SK-N-SH (cell line): ENCODE measurements at regions not wholly inside any gene's neighbourhood (a gene's known extent, or its start where the extent isn't known, plus 50 kb on each side); places are given as distances from the start of the nearest gene placed in this dataset.

Experiments
- CTCF ChIA-PET: fragments of 300-600, 350-600 bp; formaldehyde crosslinking; extraction: SDS; loops from one replicate; lab custom pipeline; 2021; lab: Yijun Ruan, JAX
- POLR2A ChIA-PET: fragments of 350-600 bp; sonication (Branson Sonifier 250); formaldehyde crosslinking; extraction: SDS; loops from one replicate; lab custom pipeline; 2020; ENCODE audit warnings: antibody characterized with exemption, inconsistent platforms; lab: Yijun Ruan, JAX
- DNase-seq: peaks from one replicate; pipeline ENCODE4 v3.0.0; 2012
- H2AFZ ChIP-seq: fragments of 200-600 bp; sonication (generic); 2 replicates; pipeline ENCODE4 v1.8.1; 2016; ENCODE audit warnings: antibody characterized with exemption, mild to moderate bottlenecking, low read depth
- H3F3A ChIP-seq: fragments of 200-600 bp; sonication (generic); replicated peaks from 2 replicates; pipeline ENCODE3; 2016; ENCODE audit warnings: antibody characterized with exemption, mild to moderate bottlenecking; ENCODE audit not compliant: insufficient read depth
- H3K27ac ChIP-seq, 2 experiments: fragments of 200-500 bp in 1 of 2; fragments of 200-600 bp in 1 of 2; sonication (Bioruptor generic) in 1 of 2; sonication (generic), shearing (Covaris generic) in 1 of 2; 2 replicates each; pipeline versions ENCODE4 v1.5.1 to v1.6.1; 2014 to 2016; ENCODE audit warnings: low read depth in 2 of 2, inconsistent platforms in 1 of 2, low read length in 1 of 2, mild to moderate bottlenecking in 1 of 2, mixed read lengths in 1 of 2
- H3K27me3 ChIP-seq: fragments of 200-600 bp; sonication (generic), shearing (Covaris generic); 2 replicates; pipeline ENCODE4 v1.6.1; 2016; ENCODE audit warnings: mixed run types; ENCODE audit not compliant: insufficient read depth
- H3K36me3 ChIP-seq, 2 experiments: fragments of 200-500 bp in 1 of 2; fragments of 200-600 bp in 1 of 2; sonication (Bioruptor generic) in 1 of 2; sonication (generic) in 1 of 2; replicated peaks in 1 of 2; 2 replicates each; pipeline versions ENCODE3 to v1.5.1; 2014 to 2016; ENCODE audit warnings: low read length in 1 of 2, mild to moderate bottlenecking in 1 of 2; ENCODE audit not compliant: insufficient read depth in 2 of 2, control insufficient read depth in 1 of 2
- H3K4me1 ChIP-seq, 2 experiments: fragments of 200-500 bp in 1 of 2; fragments of 200-600 bp in 1 of 2; sonication (Bioruptor generic) in 1 of 2; sonication (generic), shearing (Covaris generic) in 1 of 2; 2 replicates each; pipeline versions ENCODE4 v1.5.1 to v1.6.1; 2014 to 2016; ENCODE audit warnings: low read depth in 1 of 2, low read length in 1 of 2, mixed run types in 1 of 2; ENCODE audit not compliant: insufficient read depth in 2 of 2, control insufficient read depth in 1 of 2
- H3K4me2 ChIP-seq: fragments of 200-600 bp; sonication (generic), shearing (Covaris generic); 2 replicates; pipeline ENCODE4 v1.6.1; 2017; ENCODE audit warnings: mixed run types
- H3K4me3 ChIP-seq, 2 experiments: fragments of 200-500 bp in 1 of 2; fragments of 200-600 bp in 1 of 2; sonication (Bioruptor generic) in 1 of 2; sonication (generic), shearing (Covaris generic) in 1 of 2; 2 replicates each; pipeline versions ENCODE4 v1.5.1 to v1.8.1; 2014 to 2016; ENCODE audit warnings: low read depth in 2 of 2, inconsistent platforms in 1 of 2, low read length in 1 of 2, mild to moderate bottlenecking in 1 of 2, mixed read lengths in 1 of 2, moderate library complexity in 1 of 2
- H3K79me2 ChIP-seq: fragments of 200-600 bp; sonication (generic); 2 replicates; pipeline ENCODE4 v1.8.1; 2017; ENCODE audit warnings: mild to moderate bottlenecking; ENCODE audit not compliant: insufficient read depth
- H3K9ac ChIP-seq: fragments of 200-600 bp; sonication (generic); 2 replicates; pipeline ENCODE4 v1.6.1; 2017; ENCODE audit warnings: mixed run types
- H3K9me2 ChIP-seq: fragments of 200-600 bp; sonication (generic); 2 replicates; pipeline ENCODE4 v1.6.1; 2017; ENCODE audit warnings: mixed run types
- H3K9me3 ChIP-seq: fragments of 200-600 bp; sonication (generic); 2 replicates; pipeline ENCODE4 v1.6.1; 2017; ENCODE audit warnings: mixed run types, mild to moderate bottlenecking, moderate library complexity
- H4K20me1 ChIP-seq: fragments of 200-600 bp; sonication (generic); 2 replicates; pipeline ENCODE4 v1.6.1; 2017; ENCODE audit warnings: mild to moderate bottlenecking, mixed run types; ENCODE audit not compliant: insufficient read depth
- CHD2 ChIP-seq: fragments of 150-350 bp; IDR thresholded peaks from 2 replicates; pipeline ENCODE4 v1.6.1; 2018; ENCODE audit warnings: low read length; ENCODE audit not compliant: partially characterized antibody
- CTCF ChIP-seq: fragments of 200-600 bp; sonication (generic); IDR thresholded peaks from 2 replicates; pipeline ENCODE4 v1.6.1; 2017; ENCODE audit warnings: antibody characterized with exemption, mild to moderate bottlenecking, moderate library complexity
- EZH2phosphoT487 ChIP-seq: fragments of 200-600 bp; sonication (generic); IDR thresholded peaks from 2 replicates; pipeline ENCODE4 v1.6.1; 2017; ENCODE audit warnings: low read depth, mixed run types, mild to moderate bottlenecking, antibody characterized with exemption, moderate library complexity, borderline replicate concordance
- FOSL2 ChIP-seq: IDR thresholded peaks from 2 replicates; pipeline ENCODE4 v1.4.0; 2012; ENCODE audit warnings: low read depth, mild to moderate bottlenecking, moderate library complexity, borderline replicate concordance
- FOXJ3 ChIP-seq: sonication (generic); formaldehyde crosslinking; IDR thresholded peaks from 2 replicates; pipeline ENCODE4 v1.5.1; 2020; ENCODE audit warnings: mild to moderate bottlenecking, missing genetic modification reagents
- FOXM1 ChIP-seq: IDR thresholded peaks from 2 replicates; pipeline ENCODE4 v1.4.0; 2012; ENCODE audit warnings: low read depth, mild to moderate bottlenecking
- NFIC ChIP-seq: IDR thresholded peaks from 2 replicates; pipeline ENCODE4 v1.4.0; 2012; ENCODE audit warnings: borderline replicate concordance
- PBX3 ChIP-seq: IDR thresholded peaks from 2 replicates; pipeline ENCODE4; 2012
- POLR2AphosphoS5 ChIP-seq: IDR thresholded peaks from 2 replicates; pipeline ENCODE4 v1.6.1; 2012; ENCODE audit warnings: low read depth, low read length
- RCOR1 ChIP-seq: fragments of 150-350 bp; IDR thresholded peaks from 2 replicates; pipeline ENCODE4 v1.6.1; 2017; ENCODE audit warnings: antibody characterized with exemption, low read length
- RXRA ChIP-seq: IDR thresholded peaks from 2 replicates; pipeline ENCODE4 v1.4.0; 2012; ENCODE audit warnings: low read depth, mild to moderate bottlenecking, borderline replicate concordance
- SMC3 ChIP-seq: IDR thresholded peaks from 2 replicates; pipeline ENCODE4 v1.6.1; 2012; ENCODE audit warnings: low read depth, low read length, improper control_type of control experiment
- TCF12 ChIP-seq: IDR thresholded peaks from 2 replicates; pipeline ENCODE4 v1.4.0; 2012
- TEAD4 ChIP-seq: IDR thresholded peaks from 2 replicates; pipeline ENCODE4 v1.4.0; 2012; ENCODE audit warnings: mild to moderate bottlenecking, borderline replicate concordance; ENCODE audit not compliant: insufficient read depth
- USF1 ChIP-seq: IDR thresholded peaks from 2 replicates; pipeline ENCODE4 v1.4.0; 2012; ENCODE audit warnings: low read depth, borderline replicate concordance
- YY1 ChIP-seq: IDR thresholded peaks from 2 replicates; pipeline ENCODE4 v1.4.0; 2012; ENCODE audit warnings: low read depth, mild to moderate bottlenecking
- ZBTB33 ChIP-seq: IDR thresholded peaks from 2 replicates; pipeline ENCODE4 v1.4.0; 2012; ENCODE audit warnings: low read depth, borderline replicate concordance
- WGBS: methylation state at CpG from one replicate; pipeline ENCODE4 v1.1.6; 2017; ENCODE audit warnings: low lambda C conversion rate; 5-methylcytosine and 5-hydroxymethylcytosine counted together
- TF ChIP-seq, protein P1 (sequence below): fragments of 150-350 bp; IDR thresholded peaks from 2 replicates; pipeline ENCODE4 v1.6.1; 2016; ENCODE audit warnings: mild to moderate bottlenecking, low read depth, low read length
- TF ChIP-seq, protein P2 (sequence below): IDR thresholded peaks from 2 replicates; pipeline ENCODE4 v1.4.0; 2012; ENCODE audit warnings: low read depth

DNA sequence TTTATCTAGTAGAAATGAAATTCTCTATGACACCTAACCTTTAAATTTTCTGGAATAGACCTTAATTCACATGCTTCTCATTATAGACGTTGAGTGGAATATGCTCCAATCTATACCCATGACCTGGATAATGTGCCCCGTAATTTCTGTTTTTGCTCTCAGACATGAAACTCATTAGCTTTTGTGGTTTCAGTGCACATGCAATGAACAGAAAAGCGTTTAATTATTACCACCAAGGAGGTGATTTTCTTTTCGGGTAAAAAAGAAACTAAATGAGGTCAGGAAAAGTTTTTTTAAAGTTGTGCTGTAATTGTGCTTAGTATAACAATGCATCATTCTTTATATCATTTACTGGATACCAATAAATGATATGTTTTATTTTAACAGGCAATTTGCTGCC is 1703.9 kb upstream of the TENM3 start:
- DNase-seq: no peak
- Histone ChIP-seq H3K79me2 (no peaks in the 10 kb centered on the region), H3F3A (no peaks in the 10 kb centered on the region), H3K27ac (no peak overlapping the region), H3K9me3 (no peaks in the 10 kb centered on the region), H3K4me3 (no peak overlapping the region), H3K4me2 (no peak overlapping the region), H2AFZ (no peak overlapping the region)
- CTCF ChIA-PET: no interaction called here
- WGBS: under 1% methylated on average over 4 of the region's 4 CpGs
- TF ChIP-seq, protein P1, sequence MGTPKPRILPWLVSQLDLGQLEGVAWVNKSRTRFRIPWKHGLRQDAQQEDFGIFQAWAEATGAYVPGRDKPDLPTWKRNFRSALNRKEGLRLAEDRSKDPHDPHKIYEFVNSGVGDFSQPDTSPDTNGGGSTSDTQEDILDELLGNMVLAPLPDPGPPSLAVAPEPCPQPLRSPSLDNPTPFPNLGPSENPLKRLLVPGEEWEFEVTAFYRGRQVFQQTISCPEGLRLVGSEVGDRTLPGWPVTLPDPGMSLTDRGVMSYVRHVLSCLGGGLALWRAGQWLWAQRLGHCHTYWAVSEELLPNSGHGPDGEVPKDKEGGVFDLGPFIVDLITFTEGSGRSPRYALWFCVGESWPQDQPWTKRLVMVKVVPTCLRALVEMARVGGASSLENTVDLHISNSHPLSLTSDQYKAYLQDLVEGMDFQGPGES: no peak
- TF ChIP-seq TCF12: no peak
- no peak for TF ChIP-seq POLR2AphosphoS5
- no peak for TF ChIP-seq EZH2phosphoT487
- no peak for TF ChIP-seq FOXM1
- TF ChIP-seq, protein P2, sequence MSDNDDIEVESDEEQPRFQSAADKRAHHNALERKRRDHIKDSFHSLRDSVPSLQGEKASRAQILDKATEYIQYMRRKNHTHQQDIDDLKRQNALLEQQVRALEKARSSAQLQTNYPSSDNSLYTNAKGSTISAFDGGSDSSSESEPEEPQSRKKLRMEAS: no peak
- TF ChIP-seq CTCF: no peak
- TF ChIP-seq, all 33 proteins: peak for 0
- Histone ChIP-seq H3K9ac (no peak overlapping the region), H3K27me3 (no peaks in the 10 kb centered on the region), H4K20me1 (no peaks in the 10 kb centered on the region), H3K4me1 (peaks cover 0 to 4% of the 10 kb centered on the region in 2 experiments; a peak in 1 of 4 replicates), H3K36me3 (no peaks in the 10 kb centered on the region), H3K9me2 (no peaks in the 10 kb centered on the region)
- POLR2A ChIA-PET: no interaction called here

- CTCF ChIA-PET: interaction anchor here (0.8 kb wide), 1 partner anchor 15 kb away, joined by 4 read pairs; no protein-coding TSS in a partner anchor
- H4K20me1 ChIP-seq: no peaks in the 10 kb centered on the region
- TF ChIP-seq YY1 (no peak), CHD2 (no peak), FOSL2 (no peak), CTCF (no peak), RXRA (no peak), RCOR1 (no peak), ZBTB33 (no peak), SMC3 (no peak), FOXJ3 (CRISPR knock-in tag) (no peak), PBX3 (no peak), NFIC (no peak), TEAD4 (no peak), FOXM1 (no peak), USF1 (no peak)
These were observed 1701.5 kb upstream of the TENM3 start for GRCh38 chr4:180541678-180542077.

More at GRCh38 chr4:180541678-180542077, 1701.5 kb upstream of the TENM3 start:
- Histone ChIP-seq H3F3A (no peaks in the 10 kb centered on the region), H3K4me2 (no peak overlapping the region), H3K27me3 (no peaks in the 10 kb centered on the region; the same call in 1 of the 2 replicates), H3K4me1 (peaks cover 0 to 4% of the 10 kb centered on the region in 2 experiments; a peak in 1 of 4 replicates), H3K4me3 (no peak overlapping the region), H2AFZ (no peak overlapping the region), H3K9me3 (no peaks in the 10 kb centered on the region), H3K9me2 (no peaks in the 10 kb centered on the region), H3K27ac (no peak overlapping the region), H3K36me3 (no peaks in the 10 kb centered on the region), H3K79me2 (no peaks in the 10 kb centered on the region), H3K9ac (no peak overlapping the region)
- POLR2A ChIA-PET: no interaction called here
- no peak for DNase-seq
